ENCODE measurements at regions not wholly inside any gene's neighbourhood (a gene's known extent, or its start where the extent isn't known, plus 50 kb on each side); places are given as distances from the start of the nearest gene placed in this dataset.

DNA sequence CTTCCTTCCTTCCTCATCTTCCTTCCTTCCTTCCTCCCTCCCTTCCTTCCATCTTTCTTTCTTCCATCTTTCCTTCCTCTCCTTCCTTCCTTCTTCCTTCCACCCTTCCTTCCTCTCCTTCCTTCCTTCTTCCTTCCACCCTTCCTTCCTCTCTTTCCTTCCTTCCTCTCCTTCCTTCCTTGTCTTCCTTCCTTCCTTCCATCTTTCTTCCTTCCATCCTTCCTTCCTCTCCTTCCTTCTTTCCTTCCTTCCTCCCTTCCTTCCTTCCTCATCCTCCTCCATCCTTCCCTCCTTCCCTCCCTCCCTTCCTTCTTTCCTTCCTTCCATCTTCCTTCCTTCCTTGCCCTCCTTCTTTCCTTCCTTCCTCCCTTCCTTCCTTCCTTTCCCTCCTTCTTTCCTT lies 361.4 kb upstream of the TSHZ2 start:
- no peak for TF ChIP-seq POLR2AphosphoS5 (IDR thresholded peaks at IDR 0.05; ENCODE audit: low read depth, low read length)
- no peak for TF ChIP-seq MAX (IDR thresholded peaks at IDR 0.05)
- TF ChIP-seq POLR2A (IDR thresholded peaks at IDR 0.05; ENCODE audit: borderline replicate concordance, extremely low read depth, insufficient read depth, insufficient read length): no peak
- TF ChIP-seq, protein P1, sequence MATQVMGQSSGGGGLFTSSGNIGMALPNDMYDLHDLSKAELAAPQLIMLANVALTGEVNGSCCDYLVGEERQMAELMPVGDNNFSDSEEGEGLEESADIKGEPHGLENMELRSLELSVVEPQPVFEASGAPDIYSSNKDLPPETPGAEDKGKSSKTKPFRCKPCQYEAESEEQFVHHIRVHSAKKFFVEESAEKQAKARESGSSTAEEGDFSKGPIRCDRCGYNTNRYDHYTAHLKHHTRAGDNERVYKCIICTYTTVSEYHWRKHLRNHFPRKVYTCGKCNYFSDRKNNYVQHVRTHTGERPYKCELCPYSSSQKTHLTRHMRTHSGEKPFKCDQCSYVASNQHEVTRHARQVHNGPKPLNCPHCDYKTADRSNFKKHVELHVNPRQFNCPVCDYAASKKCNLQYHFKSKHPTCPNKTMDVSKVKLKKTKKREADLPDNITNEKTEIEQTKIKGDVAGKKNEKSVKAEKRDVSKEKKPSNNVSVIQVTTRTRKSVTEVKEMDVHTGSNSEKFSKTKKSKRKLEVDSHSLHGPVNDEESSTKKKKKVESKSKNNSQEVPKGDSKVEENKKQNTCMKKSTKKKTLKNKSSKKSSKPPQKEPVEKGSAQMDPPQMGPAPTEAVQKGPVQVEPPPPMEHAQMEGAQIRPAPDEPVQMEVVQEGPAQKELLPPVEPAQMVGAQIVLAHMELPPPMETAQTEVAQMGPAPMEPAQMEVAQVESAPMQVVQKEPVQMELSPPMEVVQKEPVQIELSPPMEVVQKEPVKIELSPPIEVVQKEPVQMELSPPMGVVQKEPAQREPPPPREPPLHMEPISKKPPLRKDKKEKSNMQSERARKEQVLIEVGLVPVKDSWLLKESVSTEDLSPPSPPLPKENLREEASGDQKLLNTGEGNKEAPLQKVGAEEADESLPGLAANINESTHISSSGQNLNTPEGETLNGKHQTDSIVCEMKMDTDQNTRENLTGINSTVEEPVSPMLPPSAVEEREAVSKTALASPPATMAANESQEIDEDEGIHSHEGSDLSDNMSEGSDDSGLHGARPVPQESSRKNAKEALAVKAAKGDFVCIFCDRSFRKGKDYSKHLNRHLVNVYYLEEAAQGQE (IDR thresholded peaks at IDR 0.05; ENCODE audit: low read depth): no peak
- TF ChIP-seq SP1 (IDR thresholded peaks at IDR 0.05; ENCODE audit: low read depth): no peak

Data from HCT116 (cell line).